ENCODE measurements at regions not wholly inside any gene's neighbourhood (a gene's known extent, or its start where the extent isn't known, plus 50 kb on each side); places are given as distances from the start of the nearest gene placed in this dataset.

- no peak for DNase-seq
These were observed 541.1 kb upstream of the PRMT6 start for GRCh38 chr1:106515375-106515774.

- DNase-seq = no peak
These were observed 539.2 kb upstream of the PRMT6 start for GRCh38 chr1:106517224-106517623.

DNA sequence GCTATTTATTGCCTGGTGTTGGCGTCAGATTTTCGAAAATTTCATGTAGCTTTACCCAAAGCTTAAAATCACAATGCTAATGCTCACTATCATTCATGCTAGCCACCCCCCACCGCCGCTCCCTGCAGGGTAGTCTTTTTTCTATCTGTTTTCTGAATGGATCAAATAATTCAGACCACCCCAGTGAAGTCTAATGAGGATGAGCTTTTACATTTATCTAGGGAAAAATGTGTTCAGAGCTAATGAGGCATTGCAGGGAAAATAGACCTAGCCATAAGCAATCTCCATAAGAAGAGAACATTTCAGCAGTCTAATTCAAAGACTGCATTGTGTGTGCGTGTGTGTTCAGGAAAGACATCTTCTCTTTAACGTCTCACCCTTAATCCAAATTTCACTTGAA, 533.0 kb upstream of the PRMT6 start:
- peak; percentile 54 for DNase-seq

DNA sequence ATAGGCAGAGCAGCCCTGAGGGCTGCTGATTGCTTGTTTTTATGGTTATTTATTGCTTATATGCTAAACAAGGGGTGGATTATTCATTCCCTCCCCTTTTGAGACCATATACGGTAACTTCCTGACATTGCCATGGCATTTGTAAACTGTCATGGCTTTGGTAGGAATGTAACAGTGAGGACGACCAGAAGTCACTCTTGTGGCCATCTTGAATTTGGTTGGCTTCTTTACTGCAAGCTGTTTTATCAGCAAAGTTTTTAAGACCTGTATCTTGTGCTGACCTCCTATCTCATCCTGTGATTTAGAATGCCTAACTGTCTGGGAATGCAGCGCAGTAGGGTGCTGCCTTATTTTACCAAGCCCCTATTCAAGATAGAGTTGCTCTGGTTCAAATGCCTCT, 531.8 kb upstream of the PRMT6 start:
- no peak for DNase-seq

- DNase-seq = no peak
These were observed 529.8 kb upstream of the PRMT6 start for GRCh38 chr1:106526650-106527049.

DNA sequence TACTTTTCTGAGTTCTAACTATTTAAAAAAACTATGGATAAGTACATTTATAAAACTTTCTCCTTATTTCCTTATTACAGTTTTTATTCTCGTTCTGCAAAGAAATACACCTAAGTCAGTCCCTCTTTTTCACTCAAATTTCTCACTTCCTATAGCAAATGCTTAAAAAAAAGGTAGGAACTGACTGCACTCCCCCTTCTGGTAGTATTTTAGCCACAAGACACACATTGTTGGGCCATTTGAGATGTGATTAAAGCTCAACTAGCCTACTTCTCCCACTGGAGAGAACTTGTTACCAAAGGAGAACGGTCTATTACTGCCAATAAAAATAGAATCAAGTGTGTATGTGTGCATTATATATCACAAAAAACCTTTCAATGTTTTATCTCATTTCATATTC, 521.9 kb upstream of the PRMT6 start:
- DNase-seq = no peak

GRCh38 chr1:106536741-106537140, 519.7 kb upstream of the PRMT6 start:
- no peak for DNase-seq

GRCh38 chr1:106548726-106549125, 507.7 kb upstream of the PRMT6 start:
- DNase-seq = no peak

DNA sequence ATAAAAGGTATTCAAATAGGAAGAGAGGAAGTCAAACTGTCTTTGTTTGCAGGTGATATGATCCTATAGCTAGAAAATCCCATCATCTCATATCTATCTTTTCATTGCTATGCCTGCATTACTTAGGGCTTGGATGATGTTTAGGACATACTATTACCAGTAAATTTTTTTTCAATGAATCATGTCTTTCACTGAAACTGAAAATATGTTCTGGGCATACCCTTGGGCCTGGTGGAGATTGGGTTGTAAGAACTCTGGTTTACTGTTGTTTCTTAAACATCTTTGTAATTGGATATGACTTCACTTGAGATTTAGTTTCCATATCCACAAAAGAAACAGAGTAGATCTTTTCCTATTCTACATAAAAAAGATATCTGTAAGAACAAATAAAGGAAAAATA, 502.2 kb upstream of the PRMT6 start:
- no peak for DNase-seq

DNA sequence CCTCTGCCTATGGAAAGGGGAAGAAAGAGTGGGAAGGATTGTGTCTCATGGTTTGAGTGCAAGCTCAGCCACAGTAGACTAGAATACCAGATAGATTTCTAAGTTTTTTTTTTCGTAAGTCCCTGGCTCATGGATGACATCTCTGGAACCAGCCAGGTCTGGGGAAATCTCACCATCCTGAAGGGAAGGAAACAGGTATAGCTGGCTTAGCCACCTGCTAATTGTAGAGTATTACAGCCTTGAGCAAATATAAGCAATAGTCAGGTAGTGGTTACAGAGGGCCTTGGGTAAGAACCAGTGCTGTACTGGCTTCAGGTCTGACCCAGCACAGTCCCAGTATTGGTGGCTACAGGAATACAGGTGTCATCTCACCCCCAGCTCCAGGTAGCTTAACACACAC, 500.9 kb upstream of the PRMT6 start:
- DNase-seq = no peak

DNA sequence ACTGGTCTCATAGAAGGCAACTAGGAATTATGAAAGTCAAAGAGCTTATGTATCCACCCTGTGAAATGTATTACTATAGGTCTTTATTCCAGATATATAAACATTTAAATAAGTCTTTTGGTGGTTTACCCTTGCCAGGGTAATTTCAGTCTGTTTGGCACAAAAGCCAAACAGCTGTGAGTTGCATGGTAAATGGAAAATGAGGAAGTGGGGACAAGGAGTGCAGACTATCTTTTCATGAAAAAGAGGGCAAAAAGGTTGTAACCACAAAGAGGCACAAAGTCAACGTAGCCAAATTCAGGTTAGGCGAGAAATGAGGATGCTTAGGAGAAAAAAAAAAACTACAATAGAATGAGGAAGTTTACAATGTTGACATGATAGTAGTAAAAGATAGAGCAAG, 492.3 kb upstream of the PRMT6 start:
- no peak for DNase-seq

DNA sequence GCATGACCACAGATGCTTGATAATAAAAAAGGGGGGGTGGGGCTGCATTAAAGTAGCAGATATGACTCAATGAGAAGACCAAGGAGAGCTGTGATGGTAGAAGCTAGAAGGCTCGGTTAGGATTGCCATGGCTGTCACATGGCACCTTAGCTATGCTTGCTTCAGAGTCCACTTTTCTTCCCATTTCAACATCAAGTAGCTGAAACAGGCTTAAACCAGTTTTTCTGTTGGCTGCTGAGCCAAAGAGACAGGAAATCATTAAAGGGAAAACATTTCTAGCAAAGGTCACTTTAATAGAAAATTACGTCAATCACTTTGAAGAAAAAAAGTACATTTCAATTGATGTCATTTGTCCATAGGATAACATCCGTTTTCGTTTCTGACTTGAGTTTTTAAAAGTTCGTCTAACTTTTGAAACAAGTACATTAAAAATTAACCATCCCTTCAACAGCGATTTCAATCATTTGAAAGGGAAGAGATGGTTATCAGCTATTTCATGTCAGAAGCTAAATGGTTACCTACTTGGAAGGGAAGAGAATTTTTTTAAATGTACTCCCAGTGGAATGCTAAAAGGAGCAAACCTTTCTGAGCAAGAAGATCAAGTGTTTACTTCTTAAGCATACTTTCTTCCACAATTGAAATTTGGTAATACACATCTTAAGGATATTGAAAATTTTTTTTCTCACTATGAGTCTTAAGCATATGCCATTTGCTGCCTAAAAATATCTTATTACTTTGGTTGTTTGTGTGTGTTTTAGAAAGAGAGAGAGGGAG, 488.1 kb upstream of the PRMT6 start:
- peak; percentile 13 for DNase-seq

DNA sequence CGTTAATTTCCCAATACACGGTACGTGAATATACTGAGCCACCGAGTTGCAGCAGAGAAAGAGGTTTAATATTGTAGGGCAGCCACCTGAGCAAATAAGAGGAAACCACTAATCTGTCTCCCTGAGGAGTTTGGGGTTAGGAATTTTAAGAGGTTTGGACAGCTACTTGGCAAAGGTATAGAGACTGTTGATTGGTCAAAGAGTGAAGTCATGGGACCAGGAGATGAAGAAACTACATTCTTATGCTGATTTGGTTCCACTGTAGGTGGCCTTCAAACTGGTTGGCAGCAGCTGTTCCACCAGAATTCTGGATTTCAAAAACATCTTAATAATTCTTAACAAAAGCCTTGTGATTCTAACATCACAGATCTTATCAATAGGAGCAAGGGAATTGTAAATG, 485.4 kb upstream of the PRMT6 start:
- DNase-seq = no peak

GRCh38 chr1:106584107-106584506, 472.4 kb upstream of the PRMT6 start:
- no peak for DNase-seq

DNA sequence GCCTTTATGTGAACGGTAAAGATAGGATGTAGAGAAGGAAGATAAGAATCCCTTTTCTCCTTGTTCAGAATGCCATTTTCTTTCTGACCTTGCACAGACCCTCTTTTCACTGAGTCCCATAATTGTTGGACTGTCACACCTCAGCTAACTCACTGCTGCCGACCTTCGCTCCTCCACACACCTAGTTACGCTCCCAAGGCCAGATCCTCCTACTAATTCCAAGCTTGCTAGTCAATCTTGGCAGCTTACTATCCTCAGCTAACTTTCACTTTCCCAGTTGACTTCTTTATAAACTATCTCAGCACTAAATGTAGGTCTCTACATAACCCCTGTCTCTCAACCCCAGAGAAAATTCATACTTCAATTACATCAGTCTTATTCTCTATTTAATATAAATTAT, 471.8 kb upstream of the PRMT6 start:
- no peak for DNase-seq

GRCh38 chr1:106600626-106601025, 455.8 kb upstream of the PRMT6 start:
- no peak for DNase-seq

DNA sequence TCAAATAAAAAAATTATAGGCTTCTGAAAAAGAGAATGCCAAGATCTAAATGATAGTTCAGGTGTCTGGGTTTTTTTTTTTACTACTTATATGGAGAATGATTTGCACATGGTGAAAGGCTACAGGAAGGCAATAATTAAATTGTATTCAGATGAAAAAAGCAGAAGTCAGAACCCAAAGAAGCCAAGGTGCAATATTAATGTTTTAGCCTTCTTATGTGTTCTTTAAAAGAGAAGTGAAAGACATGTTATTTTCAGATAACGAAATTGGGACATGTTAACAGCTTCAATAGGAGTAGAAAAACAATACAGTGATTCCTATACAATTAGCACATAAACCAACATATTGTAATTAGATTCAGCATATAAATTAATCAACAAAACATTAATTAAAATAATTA, 452.9 kb upstream of the PRMT6 start:
- DNase-seq = no peak

GRCh38 chr1:106608841-106609240, 447.6 kb upstream of the PRMT6 start:
- no peak for DNase-seq

DNA sequence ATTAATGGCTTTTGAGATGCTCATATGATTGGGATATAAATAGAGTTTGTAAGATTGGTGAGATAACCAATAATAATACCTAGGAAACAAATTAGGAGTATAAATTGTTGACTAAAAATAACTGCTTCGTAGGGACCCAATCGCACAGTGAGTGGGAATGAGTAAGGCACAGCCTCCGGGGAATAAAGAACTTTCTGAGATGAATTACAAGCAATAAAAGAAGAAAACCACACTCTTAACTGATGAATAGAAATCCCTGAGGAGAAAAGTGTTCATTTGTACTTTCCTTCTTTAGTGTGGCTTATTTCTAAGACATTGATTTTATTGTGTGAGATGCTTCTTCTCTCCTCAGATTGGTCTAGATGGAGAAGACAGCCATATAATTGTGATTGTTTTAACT, 443.4 kb upstream of the PRMT6 start:
- no peak for DNase-seq

GRCh38 chr1:106613861-106614260, 442.6 kb upstream of the PRMT6 start:
- DNase-seq = no peak

- DNase-seq = no peak
These were observed 441.0 kb upstream of the PRMT6 start for GRCh38 chr1:106615473-106615872.

GRCh38 chr1:106619080-106619826, 437.2 kb upstream of the PRMT6 start:
- no peak for DNase-seq

DNA sequence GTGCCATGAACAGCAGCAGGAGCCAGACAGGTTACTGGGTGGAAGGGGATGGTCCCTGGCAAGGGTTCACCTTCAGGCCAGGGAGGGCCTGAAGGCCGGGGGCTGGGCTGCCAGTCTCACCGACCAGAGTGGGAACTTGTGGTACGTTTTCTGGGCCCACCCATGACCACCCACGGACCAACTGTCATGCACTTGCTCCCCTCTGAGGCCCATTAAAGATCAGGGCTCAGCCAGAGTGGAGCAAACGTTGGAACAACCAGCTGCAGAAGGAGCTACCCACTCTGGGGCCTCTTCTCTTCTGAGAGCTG, 436.7 kb upstream of the PRMT6 start:
- DNase-seq = no peak

GRCh38 chr1:106620521-106620954, 435.9 kb upstream of the PRMT6 start:
- no peak for DNase-seq

- no peak for DNase-seq
These were observed 434.6 kb upstream of the PRMT6 start for GRCh38 chr1:106621853-106622252.
